GM12874 (cell line): ENCODE measurements at regions not wholly inside any gene's neighbourhood (a gene's known extent, or its start where the extent isn't known, plus 50 kb on each side); places are given as distances from the start of the nearest gene placed in this dataset.

Experiments used
- TF ChIP-seq, protein P1 (sequence below): IDR thresholded peaks from 2 replicates; pipeline ENCODE4 v1.5.1; 2011; ENCODE audit warnings: low read depth, mild to moderate bottlenecking, control low read depth, low read length, moderate library complexity; ENCODE audit not compliant: insufficient read depth

DNA sequence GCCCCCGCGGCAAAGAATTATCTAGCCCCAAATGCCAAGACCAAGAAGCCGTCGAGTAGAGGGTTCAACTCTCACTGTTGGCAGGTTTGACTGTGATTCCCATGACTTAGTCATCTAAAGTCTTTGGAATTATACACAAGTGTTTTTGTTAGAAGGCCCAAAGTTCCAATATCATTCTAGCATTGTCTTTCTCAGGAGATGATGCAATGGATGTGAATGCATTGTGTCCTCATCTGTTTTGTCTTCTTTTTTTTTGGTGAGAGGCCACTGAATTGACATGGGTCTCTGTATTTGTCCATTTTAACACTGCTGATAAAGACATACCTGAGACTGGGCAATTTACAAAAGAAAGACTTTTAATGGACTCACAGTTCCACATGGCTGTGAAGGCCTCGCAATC, 290.5 kb upstream of the ZFP64 start:
- TF ChIP-seq, protein P1, sequence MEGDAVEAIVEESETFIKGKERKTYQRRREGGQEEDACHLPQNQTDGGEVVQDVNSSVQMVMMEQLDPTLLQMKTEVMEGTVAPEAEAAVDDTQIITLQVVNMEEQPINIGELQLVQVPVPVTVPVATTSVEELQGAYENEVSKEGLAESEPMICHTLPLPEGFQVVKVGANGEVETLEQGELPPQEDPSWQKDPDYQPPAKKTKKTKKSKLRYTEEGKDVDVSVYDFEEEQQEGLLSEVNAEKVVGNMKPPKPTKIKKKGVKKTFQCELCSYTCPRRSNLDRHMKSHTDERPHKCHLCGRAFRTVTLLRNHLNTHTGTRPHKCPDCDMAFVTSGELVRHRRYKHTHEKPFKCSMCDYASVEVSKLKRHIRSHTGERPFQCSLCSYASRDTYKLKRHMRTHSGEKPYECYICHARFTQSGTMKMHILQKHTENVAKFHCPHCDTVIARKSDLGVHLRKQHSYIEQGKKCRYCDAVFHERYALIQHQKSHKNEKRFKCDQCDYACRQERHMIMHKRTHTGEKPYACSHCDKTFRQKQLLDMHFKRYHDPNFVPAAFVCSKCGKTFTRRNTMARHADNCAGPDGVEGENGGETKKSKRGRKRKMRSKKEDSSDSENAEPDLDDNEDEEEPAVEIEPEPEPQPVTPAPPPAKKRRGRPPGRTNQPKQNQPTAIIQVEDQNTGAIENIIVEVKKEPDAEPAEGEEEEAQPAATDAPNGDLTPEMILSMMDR, result no peak

DNA sequence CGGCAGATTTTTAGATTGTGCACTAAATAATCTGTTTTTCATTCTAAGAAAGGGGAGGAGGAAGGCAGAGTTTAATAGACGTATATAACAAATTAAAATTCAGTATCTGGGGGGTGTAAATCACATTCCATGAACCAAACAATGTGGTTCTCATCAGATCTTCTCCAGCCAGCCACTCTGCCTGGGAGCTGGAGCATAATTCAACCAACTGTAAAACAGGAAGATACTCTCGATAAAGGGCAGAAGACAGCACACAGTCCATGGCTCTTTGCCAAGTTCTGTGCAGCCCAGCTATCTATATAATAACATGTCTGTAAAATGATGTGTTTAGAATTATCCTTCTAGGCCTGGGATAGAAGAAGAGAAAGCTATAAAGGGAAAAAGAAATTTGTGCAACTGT, 289.9 kb upstream of the ZFP64 start:
- TF ChIP-seq, protein P1, result no peak

DNA sequence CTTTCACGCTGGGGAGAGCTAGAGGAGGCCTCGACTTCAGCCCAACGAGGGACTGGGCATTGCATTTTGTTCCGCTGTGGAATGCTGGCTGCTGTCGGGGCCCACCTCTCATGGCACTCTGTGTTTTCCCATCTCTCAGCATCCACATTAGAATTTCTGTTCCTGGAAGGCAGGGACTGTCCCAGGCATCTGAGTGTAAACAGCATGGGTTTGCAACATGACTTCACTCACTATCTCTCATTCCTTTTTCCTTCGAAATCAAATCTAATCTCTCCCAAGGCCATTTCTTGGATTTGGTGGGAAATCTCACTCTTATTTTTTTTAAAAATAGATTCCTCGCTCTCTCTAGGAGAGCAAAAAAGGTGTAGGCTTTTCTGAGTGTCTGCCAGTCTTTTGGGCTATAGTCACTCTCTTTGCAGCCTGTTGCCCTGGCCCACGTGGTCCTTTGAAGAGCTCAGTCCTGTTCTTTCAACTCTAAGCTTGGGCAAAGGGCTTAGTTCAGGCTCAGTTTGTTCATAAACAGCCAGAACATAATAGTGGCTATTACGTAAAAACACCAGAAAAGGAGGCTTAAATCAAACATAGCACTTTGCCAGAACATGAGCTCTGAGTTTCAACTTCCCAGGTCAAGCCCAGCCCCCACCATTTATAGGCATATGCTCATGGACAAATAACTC, 284.6 kb upstream of the ZFP64 start:
- TF ChIP-seq, protein P1, result no peak

DNA sequence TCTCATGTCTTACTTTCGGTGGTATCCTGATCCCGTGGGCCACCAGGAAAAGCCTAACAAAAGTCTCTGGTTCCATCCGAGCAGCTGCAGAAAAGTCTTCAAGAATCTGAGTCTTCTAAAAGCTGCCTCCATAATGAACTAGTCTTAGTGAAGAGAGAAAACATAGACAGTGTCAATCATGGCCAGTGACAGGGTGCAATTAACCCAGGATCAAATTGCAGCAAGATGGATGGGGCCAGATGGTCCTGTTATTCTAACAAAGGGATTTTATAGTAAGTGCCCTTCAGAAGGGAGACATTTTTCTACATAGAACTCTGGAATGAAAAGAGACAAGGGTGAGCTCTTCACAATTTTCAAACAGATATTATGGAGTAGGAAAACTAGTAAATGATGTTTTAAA, 281.6 kb upstream of the ZFP64 start:
- TF ChIP-seq, protein P1, result no peak

DNA sequence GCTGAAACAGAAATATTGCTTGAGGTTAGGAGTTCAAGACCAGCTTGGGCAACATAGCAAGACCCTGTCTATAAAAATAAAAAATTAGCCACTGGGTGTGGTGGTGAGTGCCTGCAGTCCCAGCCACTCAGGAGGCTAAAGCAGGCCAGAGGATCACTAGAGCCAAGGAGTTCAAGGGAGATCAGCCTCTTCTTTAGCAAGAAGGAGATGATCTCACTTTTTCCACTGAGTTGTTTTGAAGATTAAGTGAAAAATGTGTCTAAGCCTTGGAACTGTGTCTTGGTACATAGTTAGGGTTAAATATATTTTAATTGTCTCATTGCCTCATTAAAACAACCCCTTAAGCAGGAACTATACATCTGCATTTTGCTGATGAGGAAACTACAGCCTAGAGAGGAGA, 279.0 kb upstream of the ZFP64 start:
- TF ChIP-seq, protein P1, result no peak

DNA sequence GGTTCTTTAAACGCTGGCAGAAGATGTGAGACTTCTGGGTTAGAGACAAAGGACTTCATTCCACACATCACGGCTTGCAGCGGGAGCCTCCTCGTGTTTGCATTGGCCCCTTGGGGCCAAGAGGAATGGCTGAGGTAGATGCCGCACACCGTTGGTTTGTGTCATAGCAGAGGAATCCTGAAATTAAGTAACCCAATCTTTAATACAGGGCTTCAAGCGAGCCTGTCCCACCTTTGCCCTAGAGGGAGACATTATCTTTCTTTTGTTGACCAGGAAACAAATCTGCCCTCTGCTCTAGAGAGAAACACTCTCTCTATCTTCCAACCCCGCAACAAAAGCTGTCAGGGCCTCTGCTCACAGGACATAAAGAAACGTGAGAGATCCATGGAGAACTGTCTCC, 277.5 kb upstream of the ZFP64 start:
- TF ChIP-seq, protein P1, result no peak

DNA sequence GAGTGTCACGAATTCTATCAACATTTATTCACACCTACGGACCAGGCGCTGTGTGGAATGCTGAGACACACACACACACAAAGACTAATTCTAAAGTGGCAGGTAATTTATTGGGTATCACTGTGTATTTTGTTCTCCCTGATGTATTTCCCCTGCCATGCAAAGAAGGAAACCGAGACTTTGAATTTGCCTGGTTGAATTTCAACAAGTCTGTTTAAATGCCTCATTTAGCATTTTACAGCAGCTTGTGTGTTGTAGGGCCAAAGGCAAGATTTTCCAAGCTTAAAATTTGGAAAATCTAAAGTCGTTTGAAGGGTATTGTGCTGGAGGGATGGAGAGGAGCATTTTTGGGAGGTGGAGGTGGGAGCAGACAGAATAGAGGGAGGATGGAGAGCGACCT, 274.4 kb upstream of the ZFP64 start:
- TF ChIP-seq, protein P1, result no peak
